AG04450 (cell line): ENCODE measurements at regions not wholly inside any gene's neighbourhood (a gene's known extent, or its start where the extent isn't known, plus 50 kb on each side); places are given as distances from the start of the nearest gene placed in this dataset.

ENCODE experiments used
- CTCF ChIA-PET: fragments of 300-600, 350-600 bp; formaldehyde crosslinking; extraction: SDS; loops from one replicate; lab custom pipeline; 2022; ENCODE audit warnings: antibody characterized with exemption, inconsistent platforms; lab: Charles Lee
- POLR2A ChIA-PET: fragments of 350-600 bp; formaldehyde crosslinking; extraction: SDS; loops from one replicate; lab custom pipeline; 2021; ENCODE audit warnings: antibody characterized with exemption, inconsistent platforms; lab: Yijun Ruan, JAX
- DNase-seq: peaks from one replicate; pipeline ENCODE4 v3.0.0-alpha.2; 2011; ENCODE audit warnings: low read depth, low spot score
- H3K27ac ChIP-seq: one replicate; pipeline ENCODE4 v1.5.1; 2012; ENCODE audit warnings: low read depth, low read length, control low read depth
- H3K27me3 ChIP-seq: one replicate; pipeline ENCODE4 v1.6.0; 2012; ENCODE audit warnings: low read length; ENCODE audit not compliant: control insufficient read depth, insufficient read depth
- H3K4me3 ChIP-seq: 2 replicates; pipeline ENCODE4 v1.5.1; 2011; ENCODE audit warnings: mild to moderate bottlenecking, low read depth, low read length, control low read depth
- H3K9me3 ChIP-seq: 2 replicates; pipeline ENCODE4 v1.5.1; 2012; ENCODE audit warnings: low read length; ENCODE audit not compliant: control insufficient read depth, insufficient read depth
- TF ChIP-seq, protein P1 (sequence below): IDR thresholded peaks from 2 replicates; pipeline ENCODE4 v1.5.1; 2011; ENCODE audit warnings: low read depth, low read length, control low read depth, inconsistent platforms

DNA sequence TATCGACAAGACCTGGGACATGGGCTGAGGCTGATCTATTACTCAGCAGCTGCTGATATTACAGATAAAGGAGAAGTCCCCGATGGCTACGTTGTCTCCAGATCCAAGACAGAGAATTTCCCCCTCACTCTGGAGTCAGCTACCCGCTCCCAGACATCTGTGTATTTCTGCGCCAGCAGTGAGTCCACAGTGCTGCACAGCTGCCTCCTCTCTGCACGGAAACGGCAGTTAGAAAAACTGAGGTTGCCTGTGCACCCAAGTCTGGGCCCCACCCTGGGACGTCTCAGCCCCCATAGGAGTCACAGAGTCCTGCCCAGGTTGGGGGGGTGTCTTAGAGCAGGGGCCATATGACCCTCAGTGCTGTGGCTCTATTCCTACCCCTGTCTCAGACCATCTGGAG lies 167.4 kb upstream of the PRSS58 start:
- ChIA-PET POLR2A (no interaction called here), CTCF (interaction anchor here (1.4 to 2.1 kb wide), 3 partner anchors 12 to 53 kb away, joined by 4 to 6 read pairs (median 5); no protein-coding TSS in a partner anchor)
- TF ChIP-seq, protein P1, sequence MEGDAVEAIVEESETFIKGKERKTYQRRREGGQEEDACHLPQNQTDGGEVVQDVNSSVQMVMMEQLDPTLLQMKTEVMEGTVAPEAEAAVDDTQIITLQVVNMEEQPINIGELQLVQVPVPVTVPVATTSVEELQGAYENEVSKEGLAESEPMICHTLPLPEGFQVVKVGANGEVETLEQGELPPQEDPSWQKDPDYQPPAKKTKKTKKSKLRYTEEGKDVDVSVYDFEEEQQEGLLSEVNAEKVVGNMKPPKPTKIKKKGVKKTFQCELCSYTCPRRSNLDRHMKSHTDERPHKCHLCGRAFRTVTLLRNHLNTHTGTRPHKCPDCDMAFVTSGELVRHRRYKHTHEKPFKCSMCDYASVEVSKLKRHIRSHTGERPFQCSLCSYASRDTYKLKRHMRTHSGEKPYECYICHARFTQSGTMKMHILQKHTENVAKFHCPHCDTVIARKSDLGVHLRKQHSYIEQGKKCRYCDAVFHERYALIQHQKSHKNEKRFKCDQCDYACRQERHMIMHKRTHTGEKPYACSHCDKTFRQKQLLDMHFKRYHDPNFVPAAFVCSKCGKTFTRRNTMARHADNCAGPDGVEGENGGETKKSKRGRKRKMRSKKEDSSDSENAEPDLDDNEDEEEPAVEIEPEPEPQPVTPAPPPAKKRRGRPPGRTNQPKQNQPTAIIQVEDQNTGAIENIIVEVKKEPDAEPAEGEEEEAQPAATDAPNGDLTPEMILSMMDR = no peak
- no peak for DNase-seq
- Histone ChIP-seq H3K27ac (no peak overlapping the region), H3K27me3 (no peaks in the 10 kb centered on the region), H3K9me3 (no peaks in the 10 kb centered on the region; the same call in 1 of the 2 replicates), H3K4me3 (no peak overlapping the region)

DNA sequence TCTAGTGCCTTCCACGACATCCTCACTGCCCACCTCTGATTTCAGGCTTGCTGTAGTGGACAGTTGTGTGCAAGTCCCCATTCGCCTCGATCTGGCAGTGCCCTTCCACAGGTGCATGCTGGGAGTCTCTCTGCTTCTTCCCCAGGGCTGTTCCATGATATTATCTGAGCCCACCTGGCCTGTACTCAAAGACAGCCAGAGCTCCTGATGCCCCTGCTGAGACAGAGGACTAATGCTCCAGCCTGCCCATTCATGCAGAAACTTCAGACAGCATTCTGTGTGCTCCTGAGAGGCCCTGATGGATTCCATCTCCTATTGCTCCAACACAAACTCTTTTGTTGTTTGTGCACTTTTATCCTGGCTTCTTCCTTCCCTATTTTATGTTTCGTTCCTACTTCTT lies 164.8 kb upstream of the PRSS58 start:
- Histone ChIP-seq H3K9me3 (no peaks in the 10 kb centered on the region; the same call in 1 of the 2 replicates), H3K27ac (no peak overlapping the region), H3K4me3 (no peak overlapping the region), H3K27me3 (no peaks in the 10 kb centered on the region)
- POLR2A ChIA-PET = no interaction called here
- CTCF ChIA-PET = interaction anchor here (0.8 to 2.2 kb wide), 4 partner anchors 10 to 361 kb away, joined by 5 to 8 read pairs (median 6); no protein-coding TSS in a partner anchor
- DNase-seq = no peak
- TF ChIP-seq, protein P1 = no peak

DNA sequence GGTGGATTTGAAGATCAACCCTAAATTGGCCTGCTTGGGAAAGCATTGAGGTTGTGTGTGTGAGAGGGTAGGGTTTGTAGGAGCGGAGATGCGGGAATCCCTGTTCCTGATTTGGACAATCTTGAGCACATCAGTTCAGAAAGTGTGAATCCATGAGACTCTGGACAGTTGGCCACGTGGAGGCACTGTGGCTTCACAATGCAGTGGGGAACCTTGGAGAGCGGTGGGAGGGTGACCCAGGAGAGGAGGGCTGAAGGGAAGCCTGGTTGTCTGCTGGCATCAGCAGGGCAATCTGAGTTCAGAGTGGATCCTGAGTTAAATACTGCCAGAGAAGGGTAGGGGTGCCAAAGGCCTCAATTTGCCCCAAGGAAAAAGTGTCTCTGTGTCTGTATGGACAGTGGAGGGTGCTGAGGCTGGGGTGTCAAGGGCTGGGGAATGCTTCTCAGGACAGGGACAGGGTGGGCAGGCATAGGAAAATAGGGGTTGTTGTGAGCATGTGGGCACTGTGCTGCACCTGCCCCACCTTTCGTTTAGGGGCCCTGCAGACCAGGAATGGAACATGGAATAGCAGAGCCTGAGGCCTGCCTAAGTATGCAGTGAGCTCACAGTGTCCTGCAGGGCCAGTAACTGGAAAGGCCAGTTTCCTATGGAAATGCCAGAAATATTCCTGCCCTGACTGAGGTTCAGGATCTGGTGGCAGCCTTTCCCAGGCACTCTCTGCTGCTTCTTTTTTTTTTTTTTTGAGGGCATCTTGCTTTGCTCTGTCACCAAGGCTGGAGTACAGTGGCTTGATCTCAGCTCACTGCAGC lies 162.9 kb upstream of the PRSS58 start:
- ChIA-PET CTCF (interaction anchor here (0.6 to 2.2 kb wide), 7 partner anchors 23 to 114 kb away, joined by 3 to 8 read pairs (median 4); no protein-coding TSS in a partner anchor), POLR2A (no interaction called here)
- no peak overlapping the region for H3K4me3 ChIP-seq
- no peak overlapping the region for H3K27ac ChIP-seq
- TF ChIP-seq, protein P1 = peak; percentile 61
- no peaks in the 10 kb centered on the region for H3K27me3 ChIP-seq
- DNase-seq = no peak
- H3K9me3 ChIP-seq = no peaks in the 10 kb centered on the region; the same call in 1 of the 2 replicates

DNA sequence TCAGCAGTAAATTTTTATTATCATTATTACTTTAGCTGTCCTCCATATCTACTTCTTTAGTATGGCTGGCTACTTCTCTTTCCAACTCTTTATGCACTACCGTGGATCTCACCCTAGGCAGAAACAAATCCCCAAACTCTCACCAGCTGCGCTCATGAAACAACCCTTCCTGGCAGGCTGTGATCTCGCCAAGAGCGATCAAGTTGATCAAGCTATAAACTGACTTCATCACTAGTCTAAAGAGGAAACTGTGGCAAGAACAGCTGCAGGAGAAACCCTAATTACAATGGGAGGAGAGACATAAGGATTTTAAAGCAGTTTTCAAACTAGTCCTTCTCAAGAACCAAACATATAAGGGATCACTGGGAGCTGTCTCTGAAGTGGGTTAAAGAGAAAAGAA lies 160.5 kb upstream of the PRSS58 start:
- CTCF ChIA-PET = interaction anchor here (1.0 to 4.8 kb wide), 4 partner anchors 41 to 365 kb away, joined by 3 to 25 read pairs (median 6); no protein-coding TSS in a partner anchor
- H3K27me3 ChIP-seq = no peaks in the 10 kb centered on the region
- no peak overlapping the region for H3K27ac ChIP-seq
- no peak overlapping the region for H3K4me3 ChIP-seq
- no peaks in the 10 kb centered on the region for H3K9me3 ChIP-seq
- POLR2A ChIA-PET = no interaction called here
- DNase-seq = no peak
- TF ChIP-seq, protein P1 = no peak

DNA sequence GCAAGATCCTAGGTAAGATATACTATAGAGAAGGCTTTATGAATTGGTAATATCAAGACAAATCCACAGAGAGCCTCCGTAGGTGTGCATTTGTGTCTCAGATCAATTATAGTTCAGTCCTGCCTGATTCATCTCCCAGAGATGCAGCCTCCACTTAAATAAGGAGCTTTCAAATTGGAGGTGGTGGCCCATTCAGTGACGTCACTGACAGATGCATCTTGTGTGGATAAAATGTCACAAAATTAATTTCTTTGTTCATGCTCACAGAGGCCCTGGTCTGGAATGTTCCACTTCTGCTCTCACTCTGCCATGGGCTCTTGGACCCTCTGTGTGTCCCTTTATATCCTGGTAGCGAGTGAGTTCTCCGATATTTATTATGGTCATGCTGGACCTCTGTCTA lies 157.1 kb upstream of the PRSS58 start:
- no peak for DNase-seq
- no peaks in the 10 kb centered on the region for H3K9me3 ChIP-seq
- ChIA-PET CTCF (interaction anchor here (1.0 to 4.8 kb wide), 4 partner anchors 49 to 396 kb away, joined by 3 to 25 read pairs (median 3); no protein-coding TSS in a partner anchor), POLR2A (no interaction called here)
- no peaks in the 10 kb centered on the region for H3K27me3 ChIP-seq
- H3K4me3 ChIP-seq = no peak overlapping the region
- H3K27ac ChIP-seq = no peak overlapping the region
- TF ChIP-seq, protein P1 = no peak
